Psoas muscle (tissue), 7 donors: ENCODE measurements at regions not wholly inside any gene's neighbourhood (a gene's known extent, or its start where the extent isn't known, plus 50 kb on each side); places are given as distances from the start of the nearest gene placed in this dataset.

ENCODE experiments used
- ATAC-seq, 4 donors: fragments of 200-7000 bp; cut with Tn5 transposase; one replicate each; pipeline ENCODE4 v1.9.1; 2020; ENCODE audit warnings: moderate library complexity in 3 of 4, mild to moderate bottlenecking in 2 of 4
- DNase-seq, 2 donors: peaks; one replicate each; pipeline ENCODE4 v3.0.0-alpha.2; 2020
- H3K27ac ChIP-seq: fragments of 200-600 bp; one replicate; pipeline ENCODE4 v1.8.0; 2022
- H3K27me3 ChIP-seq, 3 donors: fragments of 200-600 bp in 1 of 3; one replicate each; pipeline versions ENCODE4 v1.6.1 to v1.8.0; 2013 to 2022; ENCODE audit warnings: low read length in 2 of 3, mild to moderate bottlenecking in 2 of 3, moderate library complexity in 1 of 3; ENCODE audit not compliant: insufficient read depth in 3 of 3
- H3K36me3 ChIP-seq, 2 donors: fragments of 200-600 bp in 1 of 2; one replicate each; pipeline versions ENCODE4 v1.6.1 to v1.8.0; 2013 to 2022; ENCODE audit warnings: low read depth in 1 of 2, mild to moderate bottlenecking in 1 of 2, moderate library complexity in 1 of 2; ENCODE audit not compliant: insufficient read depth in 1 of 2
- H3K4me1 ChIP-seq: fragments of 200-600 bp; one replicate; pipeline ENCODE4 v1.8.0; 2022
- H3K4me3 ChIP-seq: fragments of 200-600 bp; one replicate; pipeline ENCODE4 v1.8.0; 2022; ENCODE audit warnings: mild to moderate bottlenecking
- H3K9me3 ChIP-seq: fragments of 200-600 bp; one replicate; pipeline ENCODE4 v1.8.0; 2022
- CTCF ChIP-seq: fragments of 200-600 bp; IDR thresholded peaks from one replicate; pipeline ENCODE4 v1.8.0; 2022; ENCODE audit warnings: antibody characterized with exemption
- WGBS, 3 donors: extraction: QIAGEN DNeasy Blood & Tissue Kit; methylation state at CpG; one replicate each; pipeline versions ENCODE4 v1.1.6 to v1.1.7; 2013; 5-methylcytosine and 5-hydroxymethylcytosine counted together
- intact Hi-C, 2 donors: fragments of 100-400 bp; cut with DNase I; formaldehyde crosslinking; loops; one replicate each; pipeline versions ENCODE4 v1.11.0 to v1.14.2; 2022
- donor health status: healthy with polysubstance abuse.
- donor health status: DM: no; HTN: no; CAD: no; lungs with moderate emphysema.
- donor health status: Bipolar disorder and iron deficiency.
- donor health status: healthy.
- donor health status: DM: yes; HTN: yes; CAD: no.
- donor health status: DM: no; HTN: no; CAD: no.
- donor health status: DM: yes; HTN: yes; CAD: no.

- ATAC-seq, result peak in 1 of 4 donors; percentile 53
- TF ChIP-seq CTCF, result no peak
- 75 to 84% (median 75%) methylated on average over 2 of the region's 2 CpGs for WGBS, 3 donors
- Histone ChIP-seq H3K4me3 (no peak overlapping the region), H3K4me1 (no peaks in the 10 kb centered on the region), H3K36me3 (no peaks in the 10 kb centered on the region), H3K9me3 (peaks cover 3% of the 10 kb centered on the region), H3K27ac (no peak overlapping the region), H3K27me3 (no peaks in the 10 kb centered on the region)
- intact Hi-C loops, result no loop called here
- DNase-seq, result no peak
These were observed 364.9 kb downstream of the ICE1 start for GRCh38 chr5:5787373-5787772.

- Histone ChIP-seq H3K4me3 (no peak overlapping the region), H3K36me3 (no peaks in the 10 kb centered on the region), H3K9me3 (peaks cover 3% of the 10 kb centered on the region), H3K4me1 (no peaks in the 10 kb centered on the region), H3K27ac (no peak overlapping the region), H3K27me3 (no peaks in the 10 kb centered on the region)
- ATAC-seq, result no peak
- 21 to 26% (median 25%) methylated on average over 5 of the region's 5 CpGs for WGBS, 3 donors
- intact Hi-C loops, result no loop called here
- no peak for DNase-seq
- TF ChIP-seq CTCF, result no peak
These were observed 361.6 kb downstream of the ICE1 start for GRCh38 chr5:5784101-5784500.

GRCh38 chr5:5783021-5783420 lies 360.5 kb downstream of the ICE1 start:
- H3K27ac ChIP-seq, result no peak overlapping the region
- no peak overlapping the region for H3K4me3 ChIP-seq
- no peaks in the 10 kb centered on the region for H3K4me1 ChIP-seq
- no peak for TF ChIP-seq CTCF
- no peaks in the 10 kb centered on the region for H3K36me3 ChIP-seq
- no peaks in the 10 kb centered on the region for H3K27me3 ChIP-seq
- intact Hi-C loops, result no loop called here
- 28 to 49% (median 31%) methylated on average over 2 of the region's 2 CpGs for WGBS, 3 donors
- H3K9me3 ChIP-seq, result peaks cover 3% of the 10 kb centered on the region
- DNase-seq (no peak), ATAC-seq (no peak)

GRCh38 chr5:5782402-5782801 lies 359.9 kb downstream of the ICE1 start:
- 84 to 91% (median 87%) methylated on average over 4 of the region's 4 CpGs for WGBS, 3 donors
- H3K27me3 ChIP-seq, result no peaks in the 10 kb centered on the region
- ATAC-seq (no peak), DNase-seq (no peak)
- H3K4me1 ChIP-seq, result no peaks in the 10 kb centered on the region
- H3K27ac ChIP-seq, result no peak overlapping the region
- intact Hi-C loops, result no loop called here
- H3K36me3 ChIP-seq, result no peaks in the 10 kb centered on the region
- H3K9me3 ChIP-seq, result peaks cover 3% of the 10 kb centered on the region
- H3K4me3 ChIP-seq, result no peak overlapping the region
- TF ChIP-seq CTCF, result no peak

- Histone ChIP-seq H3K27me3 (no peaks in the 10 kb centered on the region), H3K9me3 (peaks cover 2% of the 10 kb centered on the region), H3K36me3 (no peaks in the 10 kb centered on the region), H3K4me1 (no peaks in the 10 kb centered on the region), H3K4me3 (no peak overlapping the region), H3K27ac (no peak overlapping the region)
- no peak for TF ChIP-seq CTCF
- intact Hi-C loops, result no loop called here
- 42 to 59% (median 55%) methylated on average over 3 of the region's 3 CpGs for WGBS, 3 donors
- DNase-seq (no peak), ATAC-seq (no peak)
These were observed 358.9 kb downstream of the ICE1 start for GRCh38 chr5:5781335-5781734.
